Stimulated activated CD8-positive, alpha-beta memory T cell treated with anti-CD3 and anti-CD28 coated beads, Interleukin-7, amount 100 ng/mL, for 24 hours (primary cell): ENCODE measurements at regions not wholly inside any gene's neighbourhood (a gene's known extent, or its start where the extent isn't known, plus 50 kb on each side); places are given as distances from the start of the nearest gene placed in this dataset.

Experiments
- DNase-seq: peaks from one replicate; pipeline ENCODE4 v3.0.0-alpha.2; 2020; ENCODE audit warnings: low read depth

GRCh38 chr21:43274022-43274945, 105.5 kb downstream of the CRYAA start:
- DNase-seq: no peak

DNA sequence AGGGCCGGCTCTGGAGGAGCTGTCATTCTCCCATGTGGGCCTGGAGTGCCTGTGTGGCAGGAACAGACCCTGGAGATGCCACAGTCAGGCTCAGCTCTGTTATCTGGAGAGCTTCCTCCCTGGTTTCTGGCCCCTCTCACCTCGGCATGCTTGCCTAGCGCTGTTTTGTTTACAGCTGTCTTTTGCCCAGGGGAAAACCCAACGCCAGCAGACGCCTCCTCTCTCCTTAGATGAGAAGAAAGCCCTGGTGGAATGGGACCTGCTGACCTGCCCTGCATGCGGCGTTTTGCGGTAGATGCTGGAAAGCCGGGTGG, 104.9 kb downstream of the CRYAA start:
- no peak for DNase-seq

DNA sequence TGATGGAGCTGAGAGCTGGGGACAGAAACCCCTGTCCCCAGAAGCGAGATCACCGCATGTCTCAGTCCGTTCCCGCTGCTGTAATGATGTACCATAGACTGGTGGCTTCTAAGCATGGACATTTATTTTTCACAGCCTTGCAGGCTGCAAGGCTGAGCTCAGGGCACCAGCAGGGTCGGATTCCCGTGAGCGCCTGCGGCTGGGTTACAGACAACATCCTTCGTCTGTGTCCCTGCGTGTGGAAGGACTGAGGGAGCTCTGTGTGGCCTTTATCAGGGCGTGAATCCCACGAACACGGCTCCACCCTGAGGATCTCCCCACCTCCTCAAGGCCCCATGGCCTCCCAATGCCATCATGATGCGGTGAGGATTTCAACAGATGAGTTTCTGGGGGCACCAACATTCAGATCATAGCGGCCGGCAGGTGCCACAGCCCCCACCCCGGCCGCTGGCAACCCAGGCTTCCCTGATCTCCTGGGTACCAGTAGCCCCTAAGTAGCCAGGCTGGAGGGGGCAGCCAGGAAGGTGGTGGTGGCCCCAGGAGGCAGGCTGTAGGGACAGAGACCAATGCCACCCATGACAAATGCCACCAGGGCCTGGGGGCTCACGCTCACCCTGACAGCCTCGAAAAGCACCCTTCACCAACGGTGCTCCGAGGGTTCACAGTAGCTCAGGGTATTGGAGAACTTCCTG, 104.4 kb downstream of the CRYAA start:
- no peak for DNase-seq

- DNase-seq: no peak
Measured at GRCh38 chr21:43272591-43272990, 103.8 kb downstream of the CRYAA start.

DNA sequence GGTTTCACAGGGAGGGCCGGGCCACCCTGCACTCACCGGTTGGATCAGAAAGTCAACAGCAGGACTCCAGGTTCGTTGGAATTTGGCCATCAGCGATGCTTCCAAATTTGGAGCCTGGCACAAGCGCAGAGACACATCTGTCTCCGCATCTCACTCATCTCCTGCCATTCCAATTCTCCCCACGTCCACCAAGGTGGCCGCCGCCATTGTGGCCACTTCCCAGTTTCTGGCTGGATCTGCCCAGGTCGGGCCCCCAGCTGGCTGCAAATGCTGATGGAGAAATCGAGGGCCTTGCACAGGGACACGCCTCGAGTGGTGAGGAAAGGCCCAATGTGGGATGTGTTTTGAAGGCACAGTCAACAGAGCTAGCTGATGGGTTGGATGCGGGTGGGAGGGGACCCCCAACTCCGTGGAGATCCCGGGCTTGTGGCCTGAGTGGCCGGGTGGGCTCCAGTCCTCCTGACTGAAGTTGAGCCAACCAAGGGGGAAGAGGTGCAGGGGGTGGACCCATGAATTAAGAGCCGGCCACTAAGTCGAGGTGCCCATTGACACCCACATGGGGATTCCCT, 102.7 kb downstream of the CRYAA start:
- no peak for DNase-seq

- DNase-seq: no peak
Measured at GRCh38 chr21:43270800-43271301, 102.0 kb downstream of the CRYAA start.

DNA sequence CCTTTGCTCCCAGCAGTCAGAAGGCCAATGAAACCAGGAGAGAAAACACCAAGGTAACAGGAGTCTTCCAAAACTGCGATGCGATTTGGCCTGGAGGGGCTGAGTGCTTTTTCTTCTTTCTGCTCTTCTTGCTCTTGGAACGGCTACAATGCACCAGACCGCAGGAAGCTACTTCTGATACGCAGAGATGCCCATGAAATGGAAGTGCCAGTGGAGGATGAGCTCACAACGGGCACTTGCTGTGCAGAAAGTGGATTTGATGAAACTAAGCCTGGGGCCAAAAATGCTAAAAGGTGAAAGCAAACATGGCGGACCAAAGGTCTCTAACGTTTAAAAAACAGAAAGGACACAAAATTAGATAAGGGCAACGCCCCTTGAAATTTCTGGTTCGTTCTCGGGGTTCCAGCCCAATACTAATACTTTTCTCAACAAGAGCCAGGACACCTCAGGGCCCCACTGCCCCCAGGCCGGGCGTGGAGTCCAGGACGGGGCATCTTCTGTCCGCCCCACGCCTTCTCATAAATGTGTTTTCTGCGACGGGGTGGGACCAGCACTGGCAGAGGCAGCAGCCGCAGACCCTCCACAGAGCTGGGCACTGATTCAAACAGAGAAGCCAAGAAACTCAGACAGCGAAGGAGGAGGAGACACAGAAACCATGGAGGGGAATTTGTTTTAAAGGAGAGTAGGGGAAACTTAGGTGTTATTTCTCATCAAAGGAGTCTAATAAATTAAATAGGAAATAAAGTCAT, 101.3 kb downstream of the CRYAA start:
- DNase-seq: no peak

DNA sequence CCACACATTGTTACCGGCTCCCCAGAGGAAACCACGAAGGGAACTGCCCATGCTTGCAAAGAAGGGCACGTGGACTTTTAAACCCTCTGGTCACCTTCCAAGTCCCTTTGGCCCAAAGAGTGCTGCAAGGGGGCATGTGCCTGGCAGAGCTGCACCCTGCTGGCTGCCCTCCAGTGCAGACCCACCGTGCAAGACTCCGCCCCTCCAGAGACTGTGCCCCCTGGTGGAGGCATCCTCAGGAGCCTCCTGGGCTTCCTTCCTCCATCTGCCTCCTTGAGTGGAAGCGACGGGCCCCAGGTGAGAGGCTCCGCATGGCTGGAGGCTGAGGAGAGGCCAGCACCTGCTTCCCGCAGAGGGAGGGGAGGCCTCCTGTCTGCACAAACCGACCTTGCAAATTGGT, 100.6 kb downstream of the CRYAA start:
- peak; percentile 8 for DNase-seq

- DNase-seq: no peak
Measured at GRCh38 chr21:43268804-43269186, 100.0 kb downstream of the CRYAA start.

- DNase-seq: no peak
Measured at GRCh38 chr21:43268086-43268803, 99.4 kb downstream of the CRYAA start.

DNA sequence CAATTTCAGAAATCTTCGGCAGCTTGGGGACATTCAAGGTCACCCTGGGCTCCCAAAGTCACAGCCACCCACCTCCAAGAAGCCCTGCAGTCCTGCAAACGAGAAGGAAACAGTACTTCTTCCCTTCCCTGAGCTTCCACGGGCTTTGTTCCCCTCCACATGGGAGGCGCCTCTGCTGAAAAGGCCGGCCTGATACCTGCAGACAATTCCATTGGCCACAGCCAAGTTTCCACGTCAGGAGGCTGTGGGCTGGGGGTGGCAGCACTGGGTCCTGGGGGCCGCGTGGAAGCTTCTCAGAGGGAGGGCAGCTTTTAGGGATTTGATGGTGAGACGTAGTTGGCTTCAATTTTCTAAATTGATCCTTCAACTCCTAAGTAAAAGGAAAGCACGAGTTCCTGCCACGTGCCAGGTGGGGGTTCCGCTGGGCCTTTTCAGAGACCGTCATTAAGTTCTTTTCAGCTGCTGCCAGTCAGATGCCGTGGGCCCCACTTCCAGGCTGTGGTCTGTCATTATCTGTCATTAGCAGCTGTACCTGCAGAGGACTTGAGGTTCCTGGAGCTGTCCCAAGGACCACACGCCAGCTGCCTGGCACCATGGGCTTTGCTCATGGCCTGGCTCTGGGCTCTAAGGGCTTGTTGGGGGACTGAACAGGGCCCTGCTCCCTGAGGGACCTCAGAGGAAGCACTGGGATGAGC, 98.7 kb downstream of the CRYAA start:
- no peak for DNase-seq

DNA sequence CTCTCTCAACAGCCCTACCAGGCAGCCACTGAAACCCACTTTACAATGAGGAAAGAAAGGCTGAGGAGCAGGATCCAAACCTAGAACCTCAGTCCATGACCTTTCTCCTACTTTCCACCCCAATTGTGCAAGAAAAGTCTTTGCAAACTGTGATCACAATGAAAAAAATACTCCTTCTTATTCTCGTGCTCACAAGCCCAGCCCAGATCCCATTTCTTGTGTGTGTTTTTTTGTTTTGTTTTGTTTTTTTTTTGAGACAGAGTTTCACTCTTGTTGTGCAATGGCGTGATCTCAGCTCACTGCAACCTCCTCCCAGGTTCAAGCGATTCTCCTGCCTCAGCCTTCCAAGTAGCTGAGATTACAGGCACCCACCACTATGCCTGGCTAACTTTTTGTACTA, 97.7 kb downstream of the CRYAA start:
- no peak for DNase-seq

DNA sequence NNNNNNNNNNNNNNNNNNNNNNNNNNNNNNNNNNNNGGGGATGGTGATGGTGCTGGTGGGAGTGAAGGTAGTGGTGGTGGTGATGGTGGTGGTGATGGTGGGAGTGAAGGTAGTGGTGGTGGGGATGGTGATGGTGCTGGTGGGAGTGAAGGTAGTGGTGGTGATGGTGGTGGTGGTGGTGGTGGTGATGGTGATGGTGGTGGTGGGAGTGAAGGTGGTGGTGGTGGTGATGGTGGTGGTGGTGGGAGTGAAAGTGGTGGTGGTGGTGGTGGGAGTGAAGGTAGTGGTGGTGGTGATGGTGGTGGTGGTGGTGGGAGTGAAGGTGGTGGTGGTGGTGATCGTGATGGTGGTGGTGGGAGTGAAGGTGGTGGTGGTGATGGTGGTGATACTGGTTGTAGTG, 93.6 kb downstream of the CRYAA start:
- no peak for DNase-seq
